ENCODE measurements at regions not wholly inside any gene's neighbourhood (a gene's known extent, or its start where the extent isn't known, plus 50 kb on each side); places are given as distances from the start of the nearest gene placed in this dataset.

- TF ChIP-seq POLR2AphosphoS5 (IDR thresholded peaks at IDR 0.05): no peak
- TF ChIP-seq, protein P1, sequence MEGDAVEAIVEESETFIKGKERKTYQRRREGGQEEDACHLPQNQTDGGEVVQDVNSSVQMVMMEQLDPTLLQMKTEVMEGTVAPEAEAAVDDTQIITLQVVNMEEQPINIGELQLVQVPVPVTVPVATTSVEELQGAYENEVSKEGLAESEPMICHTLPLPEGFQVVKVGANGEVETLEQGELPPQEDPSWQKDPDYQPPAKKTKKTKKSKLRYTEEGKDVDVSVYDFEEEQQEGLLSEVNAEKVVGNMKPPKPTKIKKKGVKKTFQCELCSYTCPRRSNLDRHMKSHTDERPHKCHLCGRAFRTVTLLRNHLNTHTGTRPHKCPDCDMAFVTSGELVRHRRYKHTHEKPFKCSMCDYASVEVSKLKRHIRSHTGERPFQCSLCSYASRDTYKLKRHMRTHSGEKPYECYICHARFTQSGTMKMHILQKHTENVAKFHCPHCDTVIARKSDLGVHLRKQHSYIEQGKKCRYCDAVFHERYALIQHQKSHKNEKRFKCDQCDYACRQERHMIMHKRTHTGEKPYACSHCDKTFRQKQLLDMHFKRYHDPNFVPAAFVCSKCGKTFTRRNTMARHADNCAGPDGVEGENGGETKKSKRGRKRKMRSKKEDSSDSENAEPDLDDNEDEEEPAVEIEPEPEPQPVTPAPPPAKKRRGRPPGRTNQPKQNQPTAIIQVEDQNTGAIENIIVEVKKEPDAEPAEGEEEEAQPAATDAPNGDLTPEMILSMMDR (IDR thresholded peaks at IDR 0.05 in 8 of 11, conservative IDR thresholded peaks at IDR 0.05 in 3 of 11): no peak
These were observed 118.0 kb upstream of the EEA1 start for GRCh38 chr12:93047118-93047517.

Measured in spleen (tissue), 7 donors.